HepG2 (cell line): ENCODE measurements at regions not wholly inside any gene's neighbourhood (a gene's known extent, or its start where the extent isn't known, plus 50 kb on each side); places are given as distances from the start of the nearest gene placed in this dataset.

Experiments
- ATAC-seq: fragments of 200-7000 bp; cut with Tn5 transposase; 3 replicates; pipeline ENCODE4 v1.9.1; 2020; ENCODE audit warnings: mild to moderate bottlenecking, moderate library complexity
- BruUV-seq: library from RNA; stranded (reverse); fragments of 400-500 nt; replicated peaks from 2 replicates; lab custom pipeline; 2021; lab: Mats Ljungman, UMichigan
- CTCF ChIA-PET: fragments of 300-600 bp; formaldehyde crosslinking; extraction: SDS; loops from one replicate; lab custom pipeline; 2021; ENCODE audit warnings: low total read pairs, inconsistent platforms, low intra/inter-chr PET ratio; lab: Yijun Ruan, JAX
- POLR2A ChIA-PET: fragments of 350-600 bp; sonication (Branson Sonifier 250); formaldehyde crosslinking; loops from one replicate; lab custom pipeline; 2020; ENCODE audit warnings: antibody characterized with exemption, inconsistent platforms; lab: Yijun Ruan, JAX
- DNase-seq: peaks from one replicate; pipeline ENCODE4 v3.0.0-alpha.2; 2015; ENCODE audit warnings: low spot score
- FAIRE-seq: peaks from 3 replicates; lab custom pipeline; 2011; peaks lifted over from hg19 to GRCh38; lab: Jason Lieb, UNC
- H2AFZ ChIP-seq: one replicate; pipeline ENCODE4 v1.6.1; 2011; ENCODE audit warnings: low read length, inconsistent platforms
- H3K27ac ChIP-seq: fragments of 300-600 bp; 3 replicates; pipeline ENCODE4 v1.8.0; 2011; ENCODE audit warnings: mixed run types, mild to moderate bottlenecking, mixed read lengths, low read length, inconsistent platforms; ENCODE audit not compliant: insufficient read depth; ENCODE audit errors: extremely low read length
- H3K27me3 ChIP-seq, 2 experiments: fragments of 200-600 bp in 1 of 2; 2 replicates in 1 of 2; 3 replicates in 1 of 2; pipeline versions ENCODE4 v1.6.0 to v1.8.0; 2011; ENCODE audit warnings: low read length in 2 of 2, mild to moderate bottlenecking in 2 of 2, moderate library complexity in 2 of 2, inconsistent platforms in 1 of 2; ENCODE audit not compliant: insufficient read depth in 2 of 2, control insufficient read depth in 1 of 2
- H3K36me3 ChIP-seq, 2 experiments: fragments of 200-600 bp in 1 of 2; replicated peaks in 1 of 2; 2 replicates in 1 of 2; 3 replicates in 1 of 2; pipeline versions ENCODE4 v1.5.1 to v1.8.0; 2011; ENCODE audit warnings: low read length in 2 of 2, inconsistent platforms in 1 of 2; ENCODE audit not compliant: insufficient read depth in 2 of 2, control insufficient read depth in 1 of 2
- H3K4me1 ChIP-seq: 2 replicates; pipeline ENCODE4 v1.5.1; 2012; ENCODE audit warnings: low read length, inconsistent platforms; ENCODE audit not compliant: insufficient read depth
- H3K4me2 ChIP-seq: 2 replicates; pipeline ENCODE4 v1.6.0; 2011; ENCODE audit warnings: low read depth, low read length, inconsistent platforms
- H3K4me3 ChIP-seq, 3 experiments: fragments of 200-600 bp in 1 of 3; sonication (generic), shearing (Covaris generic) in 1 of 3; replicated peaks in 1 of 3; 2 replicates each; pipeline ENCODE4 v1.5.1; 2011 to 2016; ENCODE audit warnings: low read length in 3 of 3, inconsistent platforms in 2 of 3, low read depth in 2 of 3, mild to moderate bottlenecking in 2 of 3, control low read depth in 1 of 3, mixed read lengths in 1 of 3; ENCODE audit not compliant: insufficient read depth in 1 of 3
- H3K79me2 ChIP-seq: one replicate; pipeline ENCODE4 v1.6.1; 2011; ENCODE audit warnings: low read length, inconsistent platforms; ENCODE audit not compliant: insufficient read depth
- H3K9ac ChIP-seq: 2 replicates; pipeline ENCODE4 v1.6.0; 2011; ENCODE audit warnings: mild to moderate bottlenecking, low read depth, low read length, inconsistent platforms; ENCODE audit not compliant: insufficient read depth
- H3K9me3 ChIP-seq: 2 replicates; pipeline ENCODE4 v1.5.1; 2012; ENCODE audit warnings: mild to moderate bottlenecking, low read length
- H4K20me1 ChIP-seq: 2 replicates; pipeline ENCODE4 v1.6.0; 2011; ENCODE audit warnings: inconsistent platforms, mild to moderate bottlenecking, low read length, moderate library complexity; ENCODE audit not compliant: insufficient read depth
- SMYD3 ChIP-seq: sonication (generic); formaldehyde crosslinking; IDR thresholded peaks from 2 replicates; pipeline ENCODE4 v1.8.1; 2023; ENCODE audit warnings: mild to moderate bottlenecking, missing genetic modification reagents
- ZNF468 ChIP-seq: sonication (generic); formaldehyde crosslinking; IDR thresholded peaks from 2 replicates; pipeline ENCODE4 v1.8.0; 2022; ENCODE audit warnings: mild to moderate bottlenecking, moderate library complexity, missing genetic modification reagents
- ZNF563 ChIP-seq: sonication (generic); formaldehyde crosslinking; IDR thresholded peaks from 2 replicates; pipeline ENCODE4 v1.8.0; 2022; ENCODE audit warnings: mild to moderate bottlenecking, moderate library complexity, missing genetic modification reagents
- ZNF782 ChIP-seq: sonication (generic); formaldehyde crosslinking; IDR thresholded peaks from 2 replicates; pipeline ENCODE4 v1.4.0; 2020; ENCODE audit warnings: missing genetic modification reagents, mild to moderate bottlenecking, borderline replicate concordance
- WGBS: methylation state at CpG from one replicate; pipeline ENCODE4 v1.1.6; 2017; ENCODE audit warnings: low lambda C conversion rate; 5-methylcytosine and 5-hydroxymethylcytosine counted together
- in situ Hi-C: cut with HindIII; loops from 2 replicates; pipeline ENCODE4 v1.10.0; 2017; ENCODE audit warnings: low pct_unique_long_range_greater_than_20kb; ENCODE audit not compliant: extremely low pct_ligation_motif_present
- intact Hi-C: fragments of 100-400 bp; cut with micrococcal nuclease; formaldehyde crosslinking; loops from one replicate; pipeline ENCODE4 v1.10.0; 2022; ENCODE audit not compliant: unreplicated experiment
- TF ChIP-seq, protein P1 (sequence below): sonication (generic); IDR thresholded peaks from 2 replicates; pipeline ENCODE4 v1.6.1; 2016; ENCODE audit warnings: low read depth, borderline replicate concordance
- TF ChIP-seq, protein P2 (sequence below): fragments of 450-650 bp; IDR thresholded peaks from 2 replicates; pipeline ENCODE4 v1.6.1; 2016

GRCh38 chr19:28999724-29000433 lies 213.1 kb downstream of the UQCRFS1 start:
- no peaks in the 10 kb centered on the region for H3K36me3 ChIP-seq
- intact Hi-C loops: no loop called here
- in situ Hi-C loops: no loop called here
- ATAC-seq (no peak), DNase-seq (no peak), FAIRE-seq (no peak)
- no peak overlapping the region for H3K4me3 ChIP-seq
- no peaks in the 10 kb centered on the region for H4K20me1 ChIP-seq
- CTCF ChIA-PET: no interaction called here
- H3K9ac ChIP-seq: no peak overlapping the region
- no peaks in the 10 kb centered on the region for H3K4me1 ChIP-seq
- H2AFZ ChIP-seq: no peak overlapping the region
- POLR2A ChIA-PET: no interaction called here
- no peak for TF ChIP-seq ZNF782 (CRISPR knock-in tag)
- no peak for TF ChIP-seq ZNF563
- TF ChIP-seq, protein P1, sequence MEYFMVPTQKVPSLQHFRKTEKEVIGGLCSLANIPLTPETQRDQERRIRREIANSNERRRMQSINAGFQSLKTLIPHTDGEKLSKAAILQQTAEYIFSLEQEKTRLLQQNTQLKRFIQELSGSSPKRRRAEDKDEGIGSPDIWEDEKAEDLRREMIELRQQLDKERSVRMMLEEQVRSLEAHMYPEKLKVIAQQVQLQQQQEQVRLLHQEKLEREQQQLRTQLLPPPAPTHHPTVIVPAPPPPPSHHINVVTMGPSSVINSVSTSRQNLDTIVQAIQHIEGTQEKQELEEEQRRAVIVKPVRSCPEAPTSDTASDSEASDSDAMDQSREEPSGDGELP: no peak
- no peak for TF ChIP-seq ZNF468 (CRISPR knock-in tag)
- H3K27me3 ChIP-seq: no peaks in the 10 kb centered on the region
- peaks cover 48% of the 10 kb centered on the region for H3K9me3 ChIP-seq
- H3K27ac ChIP-seq: no peak overlapping the region
- no peak overlapping the region for H3K4me2 ChIP-seq
- no TSS peak for BruUV-seq
- WGBS: 49% methylated on average over 9 of the region's 12 CpGs
- no peaks in the 10 kb centered on the region for H3K79me2 ChIP-seq

- DNase-seq (no peak), FAIRE-seq (no peak), ATAC-seq (no peak)
- ChIA-PET POLR2A (no interaction called here), CTCF (no interaction called here)
- H3K4me1 ChIP-seq: no peaks in the 10 kb centered on the region
- no peaks in the 10 kb centered on the region for H3K36me3 ChIP-seq
- no peaks in the 10 kb centered on the region for H3K27me3 ChIP-seq
- H2AFZ ChIP-seq: no peak overlapping the region
- no peak overlapping the region for H3K9ac ChIP-seq
- in situ Hi-C loops: no loop called here
- no peaks in the 10 kb centered on the region for H4K20me1 ChIP-seq
- H3K4me2 ChIP-seq: no peak overlapping the region
- no peak for TF ChIP-seq SMYD3 (CRISPR knock-in tag)
- TF ChIP-seq, protein P2, sequence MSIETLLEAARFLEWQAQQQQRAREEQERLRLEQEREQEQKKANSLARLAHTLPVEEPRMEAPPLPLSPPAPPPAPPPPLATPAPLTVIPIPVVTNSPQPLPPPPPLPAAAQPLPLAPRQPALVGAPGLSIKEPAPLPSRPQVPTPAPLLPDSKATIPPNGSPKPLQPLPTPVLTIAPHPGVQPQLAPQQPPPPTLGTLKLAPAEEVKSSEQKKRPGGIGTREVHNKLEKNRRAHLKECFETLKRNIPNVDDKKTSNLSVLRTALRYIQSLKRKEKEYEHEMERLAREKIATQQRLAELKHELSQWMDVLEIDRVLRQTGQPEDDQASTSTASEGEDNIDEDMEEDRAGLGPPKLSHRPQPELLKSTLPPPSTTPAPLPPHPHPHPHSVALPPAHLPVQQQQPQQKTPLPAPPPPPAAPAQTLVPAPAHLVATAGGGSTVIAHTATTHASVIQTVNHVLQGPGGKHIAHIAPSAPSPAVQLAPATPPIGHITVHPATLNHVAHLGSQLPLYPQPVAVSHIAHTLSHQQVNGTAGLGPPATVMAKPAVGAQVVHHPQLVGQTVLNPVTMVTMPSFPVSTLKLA: peak; percentile 75
- no TSS peak for BruUV-seq
- H3K9me3 ChIP-seq: peaks cover 56% of the 10 kb centered on the region
- WGBS: 15% methylated on average over 3 of the region's 6 CpGs
- intact Hi-C loops: no loop called here
- H3K4me3 ChIP-seq: no peak overlapping the region
- no peaks in the 10 kb centered on the region for H3K79me2 ChIP-seq
- no peak overlapping the region for H3K27ac ChIP-seq
Measured at GRCh38 chr19:28998974-28999373, 214.0 kb downstream of the UQCRFS1 start.
